ENCODE measurements at regions not wholly inside any gene's neighbourhood (a gene's known extent, or its start where the extent isn't known, plus 50 kb on each side); places are given as distances from the start of the nearest gene placed in this dataset.
"Not testable (repeated sequence)": the region's sequence is repeated elsewhere in the genome, so short reads cannot be mapped to it uniquely, and the experiment has no call there.

- no peak for TF ChIP-seq CTCF (IDR thresholded peaks at IDR 0.05; ENCODE audit: insufficient read depth, low read length, poor library complexity, severe bottlenecking)
- DNase-seq (ENCODE audit: low read depth), result no peak
- Histone ChIP-seq H3K27me3 (ENCODE audit: control insufficient read depth, insufficient read depth, low read length) (no peaks in the 10 kb centered on the region), H3K36me3 (ENCODE audit: control insufficient read depth, insufficient read depth, low read length) (no peaks in the 10 kb centered on the region), H3K4me3 (ENCODE audit: low read depth, low read length) (no peak overlapping the region)
These were observed 185.2 kb downstream of the ALDH8A1 start for GRCh38 chr6:134764741-134765140.

DNA sequence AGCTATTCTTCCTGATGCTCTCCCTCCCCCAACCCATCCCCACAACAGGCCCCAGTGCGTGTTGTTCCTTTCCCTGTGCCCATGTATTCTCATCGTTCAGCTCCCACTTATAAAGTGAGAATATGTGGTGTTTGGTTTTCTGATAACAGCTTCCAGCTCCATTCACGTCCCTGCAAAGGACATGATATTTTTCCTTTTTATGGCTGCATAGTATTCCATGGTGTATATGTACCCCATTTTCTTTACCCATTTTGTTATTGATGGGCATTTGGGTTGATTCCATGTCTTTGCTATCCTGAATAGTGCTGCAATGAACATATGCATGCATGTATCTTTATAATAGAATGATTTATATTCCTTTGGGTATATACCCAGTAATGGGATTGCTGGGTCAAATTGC lies 186.3 kb downstream of the ALDH8A1 start:
- not testable (repeated sequence) for DNase-seq (ENCODE audit: low read depth); H3K4me3 ChIP-seq (ENCODE audit: low read depth, low read length); H3K36me3 ChIP-seq (ENCODE audit: control insufficient read depth, insufficient read depth, low read length); H3K27me3 ChIP-seq (ENCODE audit: control insufficient read depth, insufficient read depth, low read length)

DNA sequence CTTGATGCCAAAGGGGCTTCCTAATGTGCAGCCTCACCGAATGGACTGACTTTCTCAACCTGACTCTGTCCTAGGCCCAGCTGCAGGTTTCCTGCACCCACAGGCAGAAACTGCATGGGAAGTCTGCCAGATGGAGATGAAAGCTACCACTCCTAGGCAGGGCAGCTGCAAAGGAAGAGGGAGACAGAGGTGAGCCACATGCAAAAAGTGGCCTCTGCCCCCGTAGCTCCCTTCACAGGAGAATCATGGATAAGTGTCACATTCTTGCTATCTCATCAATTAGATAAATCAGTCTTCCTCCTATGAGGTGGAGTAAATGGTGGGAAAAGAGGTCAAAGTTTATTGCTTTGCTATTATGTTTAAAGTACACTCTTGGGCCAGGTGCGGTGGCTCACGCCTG lies 191.3 kb downstream of the ALDH8A1 start:
- Histone ChIP-seq H3K36me3 (ENCODE audit: control insufficient read depth, insufficient read depth, low read length) (no peaks in the 10 kb centered on the region), H3K27me3 (ENCODE audit: control insufficient read depth, insufficient read depth, low read length) (no peaks in the 10 kb centered on the region), H3K4me3 (ENCODE audit: low read depth, low read length) (no peak overlapping the region)
- no peak for TF ChIP-seq CTCF (IDR thresholded peaks at IDR 0.05; ENCODE audit: insufficient read depth, low read length, poor library complexity, severe bottlenecking)
- DNase-seq (ENCODE audit: low read depth), result no peak

DNA sequence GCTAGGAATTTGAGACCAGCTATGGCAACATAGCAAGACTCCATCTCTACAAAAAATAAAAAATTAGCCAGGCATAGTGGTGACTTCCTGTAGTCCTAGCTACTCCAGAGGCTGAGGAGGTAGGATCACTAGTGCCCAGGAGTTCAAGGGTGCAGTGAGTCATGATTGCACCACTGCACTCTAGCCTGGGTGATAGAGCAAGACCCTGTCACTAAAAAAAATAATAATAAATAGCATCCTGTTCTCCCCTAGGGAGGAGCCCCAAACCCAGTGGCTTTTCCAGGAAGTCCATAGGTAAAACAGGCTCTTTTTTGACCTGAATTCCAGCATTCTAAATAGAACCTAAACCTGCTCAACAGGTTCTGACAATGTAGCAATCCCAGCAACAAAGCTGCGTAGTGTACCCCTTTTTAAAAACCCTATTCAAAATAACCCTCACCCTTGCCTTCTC lies 192.0 kb downstream of the ALDH8A1 start:
- DNase-seq (ENCODE audit: low read depth), result no peak
- TF ChIP-seq CTCF (IDR thresholded peaks at IDR 0.05; ENCODE audit: insufficient read depth, low read length, poor library complexity, severe bottlenecking), result no peak
- Histone ChIP-seq H3K27me3 (ENCODE audit: control insufficient read depth, insufficient read depth, low read length) (no peaks in the 10 kb centered on the region), H3K36me3 (ENCODE audit: control insufficient read depth, insufficient read depth, low read length) (no peaks in the 10 kb centered on the region), H3K4me3 (ENCODE audit: low read depth, low read length) (no peak overlapping the region)

DNA sequence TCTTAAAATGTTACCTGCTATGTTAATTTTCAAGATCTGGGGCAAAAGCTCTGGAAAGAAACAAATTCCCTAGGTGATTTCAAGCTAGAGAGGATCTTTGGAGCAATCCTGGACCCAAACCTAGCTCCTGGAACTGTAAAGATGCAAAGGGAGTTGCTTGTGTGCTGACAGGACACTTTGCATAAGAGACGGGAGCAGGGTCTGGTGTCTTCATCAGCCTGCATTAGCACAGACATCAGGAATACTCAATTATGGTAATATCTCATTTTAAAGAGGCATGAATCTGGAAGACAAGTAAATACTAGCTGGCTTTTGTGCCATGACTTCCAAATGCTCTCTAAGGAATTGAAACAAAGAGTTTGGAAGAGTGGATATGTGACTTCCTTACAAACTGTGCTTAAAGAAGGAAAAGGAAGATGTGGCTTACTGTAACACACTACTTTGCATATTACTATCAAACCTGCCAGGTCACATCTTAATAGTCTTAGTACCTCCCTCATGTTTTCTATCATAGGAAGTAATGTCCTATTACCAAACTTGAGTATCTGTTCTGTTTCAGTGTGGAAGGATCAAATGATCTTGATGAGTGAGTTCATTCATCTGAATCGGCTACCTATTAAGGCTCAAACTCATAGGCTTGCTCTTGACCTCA lies 193.4 kb downstream of the ALDH8A1 start:
- H3K4me3 ChIP-seq (ENCODE audit: low read depth, low read length), result no peak overlapping the region
- no peaks in the 10 kb centered on the region for H3K27me3 ChIP-seq (ENCODE audit: control insufficient read depth, insufficient read depth, low read length)
- TF ChIP-seq CTCF (IDR thresholded peaks at IDR 0.05; ENCODE audit: insufficient read depth, low read length, poor library complexity, severe bottlenecking), result no peak
- no peaks in the 10 kb centered on the region for H3K36me3 ChIP-seq (ENCODE audit: control insufficient read depth, insufficient read depth, low read length)
- no peak for DNase-seq (ENCODE audit: low read depth)

- DNase-seq (ENCODE audit: low read depth), result no peak
- Histone ChIP-seq H3K4me3 (ENCODE audit: low read depth, low read length) (no peak overlapping the region), H3K27me3 (ENCODE audit: control insufficient read depth, insufficient read depth, low read length) (no peaks in the 10 kb centered on the region), H3K36me3 (ENCODE audit: control insufficient read depth, insufficient read depth, low read length) (no peaks in the 10 kb centered on the region)
- TF ChIP-seq CTCF (IDR thresholded peaks at IDR 0.05; ENCODE audit: insufficient read depth, low read length, poor library complexity, severe bottlenecking), result no peak
These were observed 195.7 kb downstream of the ALDH8A1 start for GRCh38 chr6:134754013-134754690.
